ENCODE measurements at regions not wholly inside any gene's neighbourhood (a gene's known extent, or its start where the extent isn't known, plus 50 kb on each side); places are given as distances from the start of the nearest gene placed in this dataset.

DNA sequence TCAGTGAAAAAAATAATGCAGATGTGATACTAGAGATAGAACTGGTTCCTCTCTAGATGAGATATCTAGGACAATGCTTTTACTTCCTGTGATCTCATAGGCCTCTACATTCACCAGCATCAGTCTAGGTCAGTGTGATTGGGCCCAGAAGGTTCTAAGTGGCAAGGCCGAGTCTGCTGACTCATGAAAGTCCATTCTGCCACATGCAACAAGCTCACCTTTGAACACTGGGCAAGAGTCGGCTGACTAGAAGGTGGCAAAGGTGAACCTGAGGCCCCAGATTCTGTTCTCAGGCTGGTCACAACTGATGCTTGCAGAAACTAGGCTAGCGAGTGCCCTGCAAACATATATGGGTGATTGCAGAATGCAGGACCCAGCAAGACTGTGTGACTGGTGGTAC, 105.7 kb upstream of the PLXNA4 start:
- no peaks in the 10 kb centered on the region for H3K9me3 ChIP-seq (ENCODE audit: low read depth, low read length)
- no peaks in the 10 kb centered on the region for H3K36me3 ChIP-seq (ENCODE audit: insufficient read depth, low read length)
- H3K27ac ChIP-seq, result no peak overlapping the region
- no peak for DNase-seq (ENCODE audit: low read depth, low spot score)
- TF ChIP-seq EZH2 (IDR thresholded peaks at IDR 0.05) (no peak), POLR2AphosphoS5 (IDR thresholded peaks at IDR 0.05; ENCODE audit: borderline replicate concordance, low read depth, low read length) (no peak), FOXP2 (optimal IDR thresholded peaks at IDR 0.05; ENCODE audit: control extremely low read depth, extremely low read length, insufficient read depth) (no peak)
- no peak overlapping the region for H3K4me3 ChIP-seq
- no peak overlapping the region for H3K9ac ChIP-seq (ENCODE audit: insufficient read length)

- TF ChIP-seq FOXP2 (optimal IDR thresholded peaks at IDR 0.05; ENCODE audit: control extremely low read depth, extremely low read length, insufficient read depth) (no peak), POLR2AphosphoS5 (IDR thresholded peaks at IDR 0.05; ENCODE audit: borderline replicate concordance, low read depth, low read length) (no peak), EZH2 (IDR thresholded peaks at IDR 0.05) (no peak)
- Histone ChIP-seq H3K27ac (no peak overlapping the region), H3K9ac (ENCODE audit: insufficient read length) (no peak overlapping the region), H3K36me3 (ENCODE audit: insufficient read depth, low read length) (no peaks in the 10 kb centered on the region), H3K9me3 (ENCODE audit: low read depth, low read length) (no peaks in the 10 kb centered on the region), H3K4me3 (no peak overlapping the region)
- no peak for DNase-seq (ENCODE audit: low read depth, low spot score)
Measured at GRCh38 chr7:132680590-132680989, 104.3 kb upstream of the PLXNA4 start.

- H3K4me3 ChIP-seq, result no peak overlapping the region
- TF ChIP-seq FOXP2 (optimal IDR thresholded peaks at IDR 0.05; ENCODE audit: control extremely low read depth, extremely low read length, insufficient read depth) (no peak), EZH2 (IDR thresholded peaks at IDR 0.05) (no peak), POLR2AphosphoS5 (IDR thresholded peaks at IDR 0.05; ENCODE audit: borderline replicate concordance, low read depth, low read length) (no peak)
- no peak overlapping the region for H3K27ac ChIP-seq
- DNase-seq (ENCODE audit: low read depth, low spot score), result no peak
- no peaks in the 10 kb centered on the region for H3K36me3 ChIP-seq (ENCODE audit: insufficient read depth, low read length)
- H3K9ac ChIP-seq (ENCODE audit: insufficient read length), result no peak overlapping the region
- no peaks in the 10 kb centered on the region for H3K9me3 ChIP-seq (ENCODE audit: low read depth, low read length)
Measured at GRCh38 chr7:132678656-132679055, 102.4 kb upstream of the PLXNA4 start.

GRCh38 chr7:132677918-132678317, 101.6 kb upstream of the PLXNA4 start:
- Histone ChIP-seq H3K27ac (no peak overlapping the region), H3K9ac (ENCODE audit: insufficient read length) (no peak overlapping the region), H3K4me3 (no peak overlapping the region), H3K9me3 (ENCODE audit: low read depth, low read length) (no peaks in the 10 kb centered on the region), H3K36me3 (ENCODE audit: insufficient read depth, low read length) (no peaks in the 10 kb centered on the region)
- no peak for DNase-seq (ENCODE audit: low read depth, low spot score)
- TF ChIP-seq FOXP2 (optimal IDR thresholded peaks at IDR 0.05; ENCODE audit: control extremely low read depth, extremely low read length, insufficient read depth), result no peak
- TF ChIP-seq EZH2 (IDR thresholded peaks at IDR 0.05), result no peak
- TF ChIP-seq POLR2AphosphoS5 (IDR thresholded peaks at IDR 0.05; ENCODE audit: borderline replicate concordance, low read depth, low read length), result no peak

GRCh38 chr7:132672200-132672990, 96.1 kb upstream of the PLXNA4 start:
- H3K36me3 ChIP-seq (ENCODE audit: insufficient read depth, low read length), result no peaks in the 10 kb centered on the region
- no peak for DNase-seq (ENCODE audit: low read depth, low spot score)
- no peak overlapping the region for H3K27ac ChIP-seq
- no peak overlapping the region for H3K9ac ChIP-seq (ENCODE audit: insufficient read length)
- TF ChIP-seq FOXP2 (optimal IDR thresholded peaks at IDR 0.05; ENCODE audit: control extremely low read depth, extremely low read length, insufficient read depth), result no peak
- no peak for TF ChIP-seq POLR2AphosphoS5 (IDR thresholded peaks at IDR 0.05; ENCODE audit: borderline replicate concordance, low read depth, low read length)
- no peak for TF ChIP-seq EZH2 (IDR thresholded peaks at IDR 0.05)
- H3K4me3 ChIP-seq, result no peak overlapping the region
- no peaks in the 10 kb centered on the region for H3K9me3 ChIP-seq (ENCODE audit: low read depth, low read length)

DNA sequence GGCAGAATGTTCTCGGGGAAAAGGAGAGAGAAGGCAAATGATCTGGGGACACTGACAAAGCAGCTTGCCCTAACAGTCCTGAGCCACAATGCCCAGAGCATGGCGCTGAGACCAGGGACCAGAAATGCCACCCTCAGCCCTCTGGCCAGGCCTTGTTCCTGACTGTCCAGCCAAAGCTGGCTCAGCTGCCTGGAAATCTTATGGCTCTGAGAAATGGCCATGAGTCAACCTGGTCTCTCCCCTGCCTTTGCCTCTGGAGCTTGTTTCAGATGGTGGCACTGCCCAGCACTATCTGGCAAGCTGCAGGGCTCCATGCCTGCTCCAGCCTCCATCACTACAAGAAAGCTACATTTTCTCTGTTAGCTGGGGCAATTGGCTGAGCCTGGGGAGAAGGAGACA, 90.5 kb upstream of the PLXNA4 start:
- DNase-seq (ENCODE audit: low read depth, low spot score), result no peak
- no peaks in the 10 kb centered on the region for H3K36me3 ChIP-seq (ENCODE audit: insufficient read depth, low read length)
- no peak overlapping the region for H3K9ac ChIP-seq (ENCODE audit: insufficient read length)
- H3K27ac ChIP-seq, result no peak overlapping the region
- H3K9me3 ChIP-seq (ENCODE audit: low read depth, low read length), result no peaks in the 10 kb centered on the region
- TF ChIP-seq EZH2 (IDR thresholded peaks at IDR 0.05) (no peak), POLR2AphosphoS5 (IDR thresholded peaks at IDR 0.05; ENCODE audit: borderline replicate concordance, low read depth, low read length) (no peak), FOXP2 (optimal IDR thresholded peaks at IDR 0.05; ENCODE audit: control extremely low read depth, extremely low read length, insufficient read depth) (no peak)
- H3K4me3 ChIP-seq, result no peak overlapping the region

- TF ChIP-seq EZH2 (IDR thresholded peaks at IDR 0.05), result no peak
- TF ChIP-seq FOXP2 (optimal IDR thresholded peaks at IDR 0.05; ENCODE audit: control extremely low read depth, extremely low read length, insufficient read depth), result no peak
- no peak for TF ChIP-seq POLR2AphosphoS5 (IDR thresholded peaks at IDR 0.05; ENCODE audit: borderline replicate concordance, low read depth, low read length)
- H3K9me3 ChIP-seq (ENCODE audit: low read depth, low read length), result no peaks in the 10 kb centered on the region
- no peak overlapping the region for H3K27ac ChIP-seq
- no peaks in the 10 kb centered on the region for H3K36me3 ChIP-seq (ENCODE audit: insufficient read depth, low read length)
- no peak overlapping the region for H3K9ac ChIP-seq (ENCODE audit: insufficient read length)
- no peak for DNase-seq (ENCODE audit: low read depth, low spot score)
- H3K4me3 ChIP-seq, result no peak overlapping the region
Measured at GRCh38 chr7:132666071-132666773, 90.0 kb upstream of the PLXNA4 start.

- H3K9ac ChIP-seq (ENCODE audit: insufficient read length), result no peak overlapping the region
- no peak overlapping the region for H3K27ac ChIP-seq
- TF ChIP-seq EZH2 (IDR thresholded peaks at IDR 0.05) (no peak), FOXP2 (optimal IDR thresholded peaks at IDR 0.05; ENCODE audit: control extremely low read depth, extremely low read length, insufficient read depth) (no peak), POLR2AphosphoS5 (IDR thresholded peaks at IDR 0.05; ENCODE audit: borderline replicate concordance, low read depth, low read length) (no peak)
- no peaks in the 10 kb centered on the region for H3K9me3 ChIP-seq (ENCODE audit: low read depth, low read length)
- H3K36me3 ChIP-seq (ENCODE audit: insufficient read depth, low read length), result no peaks in the 10 kb centered on the region
- no peak for DNase-seq (ENCODE audit: low read depth, low spot score)
- H3K4me3 ChIP-seq, result no peak overlapping the region
Measured at GRCh38 chr7:132656846-132657776, 80.8 kb upstream of the PLXNA4 start.

All from SK-N-MC (cell line).